SU-DHL-6 (cell line): ENCODE measurements at regions not wholly inside any gene's neighbourhood (a gene's known extent, or its start where the extent isn't known, plus 50 kb on each side); places are given as distances from the start of the nearest gene placed in this dataset.

ENCODE experiments used
- H2AFZ ChIP-seq: fragments of 200-600 bp; sonication (generic); 2 replicates; pipeline ENCODE4 v1.6.1; 2014; ENCODE audit warnings: low read depth, mild to moderate bottlenecking, moderate library complexity, mixed read lengths, antibody characterized with exemption, low read length; ENCODE audit not compliant: severe bottlenecking
- H3F3A ChIP-seq: fragments of 200-600 bp; shearing (Covaris generic); 2 replicates; pipeline ENCODE4 v1.6.0; 2016; ENCODE audit warnings: antibody characterized with exemption, mild to moderate bottlenecking; ENCODE audit not compliant: insufficient read depth
- H3K27ac ChIP-seq: fragments of 200-600 bp; sonication (generic); 2 replicates; pipeline ENCODE4 v1.5.1; 2016; ENCODE audit warnings: low read depth, mild to moderate bottlenecking, low read length, moderate library complexity, mixed read lengths
- H3K27me3 ChIP-seq: fragments of 200-600 bp; sonication (generic), shearing (Covaris generic); 2 replicates; pipeline ENCODE4 v1.6.0; 2014; ENCODE audit warnings: mild to moderate bottlenecking, low read length
- H3K36me3 ChIP-seq: fragments of 200-600 bp; sonication (generic); 2 replicates; pipeline ENCODE4 v1.6.1; 2014; ENCODE audit warnings: mild to moderate bottlenecking, low read length, mixed read lengths
- H3K4me2 ChIP-seq: fragments of 300-600, 200-600 bp; shearing (Covaris generic), sonication (generic); 2 replicates; pipeline ENCODE4 v1.6.0; 2014; ENCODE audit warnings: low read length, low read depth, mild to moderate bottlenecking; ENCODE audit not compliant: poor library complexity, severe bottlenecking
- H3K4me3 ChIP-seq: fragments of 200-600 bp; sonication (generic); 2 replicates; pipeline ENCODE4 v1.5.1; 2014; ENCODE audit warnings: antibody characterized with exemption, low read length, mild to moderate bottlenecking, mixed read lengths; ENCODE audit not compliant: insufficient read depth, poor library complexity, severe bottlenecking
- H3K79me2 ChIP-seq: fragments of 200-600 bp; sonication (generic); 2 replicates; pipeline ENCODE4 v1.6.1; 2014; ENCODE audit warnings: mild to moderate bottlenecking, low read length, moderate library complexity; ENCODE audit not compliant: insufficient read depth
- H3K9ac ChIP-seq: fragments of 200-600 bp; sonication (generic); 2 replicates; pipeline ENCODE4 v1.7.0; 2014; ENCODE audit warnings: mild to moderate bottlenecking, low read length
- H3K9me2 ChIP-seq: fragments of 200-600 bp; sonication (generic); replicated peaks from 2 replicates; pipeline ENCODE4 v1.6.1; 2014; ENCODE audit warnings: low read length; ENCODE audit not compliant: insufficient read depth
- H3K9me3 ChIP-seq: fragments of 200-600 bp; sonication (generic); 2 replicates; pipeline ENCODE4 v1.6.1; 2014; ENCODE audit warnings: low read length, mixed read lengths; ENCODE audit not compliant: insufficient read depth
- H4K20me1 ChIP-seq: fragments of 200-600 bp; sonication (generic); 2 replicates; pipeline ENCODE4 v1.6.1; 2014; ENCODE audit warnings: low read depth, mild to moderate bottlenecking, antibody characterized with exemption, low read length, moderate library complexity, mixed read lengths
- EZH2phosphoT487 ChIP-seq: fragments of 200-600 bp; sonication (generic), shearing (Covaris generic); conservative IDR thresholded peaks from 2 replicates; pipeline ENCODE4 v1.6.1; 2018; ENCODE audit warnings: mild to moderate bottlenecking, antibody characterized with exemption, low read length, moderate library complexity, mixed read lengths
- TF ChIP-seq, protein P1 (sequence below): fragments of 200-600 bp; sonication (generic); IDR thresholded peaks from one replicate; pipeline ENCODE4 v1.5.1; 2017; ENCODE audit warnings: antibody characterized with exemption, mild to moderate bottlenecking, low read length, moderate library complexity; ENCODE audit not compliant: insufficient read depth, poor library complexity, severe bottlenecking

DNA sequence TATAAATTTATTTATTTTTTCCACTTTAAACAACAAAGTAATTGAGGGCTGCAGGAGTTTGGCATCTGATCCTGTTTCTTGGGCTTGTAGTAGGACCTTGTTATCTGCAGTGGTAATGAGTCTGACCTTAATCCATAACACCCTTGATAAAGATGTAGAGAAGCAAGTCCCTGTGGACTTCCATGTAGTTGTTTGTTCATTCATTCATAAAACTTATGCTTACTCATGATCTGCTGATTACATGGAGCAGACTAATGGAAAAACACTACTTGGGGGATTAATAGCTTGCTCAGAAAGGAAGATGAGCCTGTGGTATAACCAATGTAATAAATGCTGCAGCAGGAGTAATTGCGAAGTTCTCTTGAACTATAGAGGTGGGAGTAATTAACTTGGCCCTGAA lies 271.5 kb upstream of the TBL1XR1 start:
- Histone ChIP-seq H4K20me1 (no peaks in the 10 kb centered on the region), H3K9ac (no peak overlapping the region), H3K27ac (no peak overlapping the region), H3F3A (no peaks in the 10 kb centered on the region), H3K36me3 (no peaks in the 10 kb centered on the region), H3K4me2 (no peak overlapping the region), H2AFZ (no peak overlapping the region), H3K79me2 (no peaks in the 10 kb centered on the region), H3K9me3 (no peaks in the 10 kb centered on the region), H3K9me2 (no peaks in the 10 kb centered on the region), H3K27me3 (no peaks in the 10 kb centered on the region), H3K4me3 (no peak overlapping the region)
- TF ChIP-seq, protein P1, sequence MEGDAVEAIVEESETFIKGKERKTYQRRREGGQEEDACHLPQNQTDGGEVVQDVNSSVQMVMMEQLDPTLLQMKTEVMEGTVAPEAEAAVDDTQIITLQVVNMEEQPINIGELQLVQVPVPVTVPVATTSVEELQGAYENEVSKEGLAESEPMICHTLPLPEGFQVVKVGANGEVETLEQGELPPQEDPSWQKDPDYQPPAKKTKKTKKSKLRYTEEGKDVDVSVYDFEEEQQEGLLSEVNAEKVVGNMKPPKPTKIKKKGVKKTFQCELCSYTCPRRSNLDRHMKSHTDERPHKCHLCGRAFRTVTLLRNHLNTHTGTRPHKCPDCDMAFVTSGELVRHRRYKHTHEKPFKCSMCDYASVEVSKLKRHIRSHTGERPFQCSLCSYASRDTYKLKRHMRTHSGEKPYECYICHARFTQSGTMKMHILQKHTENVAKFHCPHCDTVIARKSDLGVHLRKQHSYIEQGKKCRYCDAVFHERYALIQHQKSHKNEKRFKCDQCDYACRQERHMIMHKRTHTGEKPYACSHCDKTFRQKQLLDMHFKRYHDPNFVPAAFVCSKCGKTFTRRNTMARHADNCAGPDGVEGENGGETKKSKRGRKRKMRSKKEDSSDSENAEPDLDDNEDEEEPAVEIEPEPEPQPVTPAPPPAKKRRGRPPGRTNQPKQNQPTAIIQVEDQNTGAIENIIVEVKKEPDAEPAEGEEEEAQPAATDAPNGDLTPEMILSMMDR = no peak
- no peak for TF ChIP-seq EZH2phosphoT487

DNA sequence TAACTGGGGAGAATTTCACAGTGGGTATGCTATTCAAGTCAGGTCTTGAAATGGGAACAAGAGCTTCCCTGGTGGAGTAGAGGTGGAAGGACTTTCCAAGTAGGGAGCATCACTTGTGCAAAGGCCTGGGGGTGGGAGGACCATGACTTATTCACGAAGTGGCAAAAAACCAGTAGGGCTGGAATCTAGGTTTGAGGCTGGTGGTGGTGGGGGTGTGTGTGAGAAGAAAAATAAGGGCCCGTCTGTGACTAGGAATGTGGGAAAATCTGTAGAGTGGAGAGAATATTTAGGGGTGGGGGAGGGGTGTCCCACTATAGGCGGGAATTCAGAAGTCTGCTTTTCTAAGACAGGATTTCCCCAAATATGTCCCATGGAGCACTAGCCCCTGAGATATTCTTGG lies 271.9 kb upstream of the TBL1XR1 start:
- Histone ChIP-seq H3K27me3 (no peaks in the 10 kb centered on the region), H3F3A (no peaks in the 10 kb centered on the region), H3K79me2 (no peaks in the 10 kb centered on the region), H3K36me3 (no peaks in the 10 kb centered on the region), H3K4me2 (no peak overlapping the region), H3K9me3 (no peaks in the 10 kb centered on the region), H3K9ac (no peak overlapping the region), H3K9me2 (no peaks in the 10 kb centered on the region), H4K20me1 (no peaks in the 10 kb centered on the region), H3K27ac (no peak overlapping the region), H3K4me3 (no peak overlapping the region), H2AFZ (no peak overlapping the region)
- TF ChIP-seq, protein P1 = no peak
- TF ChIP-seq EZH2phosphoT487 = no peak

DNA sequence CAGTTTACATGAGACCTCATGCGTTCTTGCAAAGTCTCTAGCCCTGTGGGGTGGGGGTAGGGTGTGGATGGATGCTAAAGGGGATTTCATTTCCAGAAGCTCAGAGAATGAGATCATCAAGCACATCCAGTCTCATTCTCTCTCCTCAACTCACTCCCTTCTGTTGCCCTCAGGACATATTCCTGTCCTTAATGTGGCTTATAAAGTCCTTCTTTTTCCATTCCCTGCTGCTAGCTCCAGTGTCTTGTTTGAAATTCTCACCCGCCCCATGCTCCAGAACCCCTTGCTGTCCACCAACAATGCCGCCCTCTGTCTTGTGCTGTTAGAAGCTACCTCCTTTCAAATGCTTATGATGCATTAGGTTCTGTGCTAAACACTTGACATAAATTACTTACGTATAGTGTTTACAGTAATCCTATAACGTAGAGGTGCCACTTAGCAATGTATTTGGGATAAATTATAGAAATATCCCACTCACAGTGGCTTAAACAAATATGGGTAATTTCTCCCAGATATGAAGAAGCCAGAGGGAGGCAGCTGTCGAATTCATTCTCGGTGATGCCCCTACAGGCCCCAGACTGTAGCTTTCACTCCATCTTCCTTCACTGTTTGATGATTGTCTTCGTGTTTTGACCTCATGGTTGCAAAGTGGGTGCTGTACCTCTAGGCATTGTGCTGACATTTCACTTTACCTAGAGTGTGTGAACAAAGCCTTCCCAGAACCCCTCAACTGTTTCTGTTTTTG lies 273.1 kb upstream of the TBL1XR1 start:
- TF ChIP-seq, protein P1 = no peak
- TF ChIP-seq EZH2phosphoT487 = no peak
- Histone ChIP-seq H3K4me2 (no peak overlapping the region), H3K9me3 (no peaks in the 10 kb centered on the region), H2AFZ (no peak overlapping the region), H4K20me1 (no peaks in the 10 kb centered on the region), H3F3A (no peaks in the 10 kb centered on the region), H3K27me3 (no peaks in the 10 kb centered on the region), H3K9me2 (no peaks in the 10 kb centered on the region), H3K4me3 (no peak overlapping the region), H3K36me3 (no peaks in the 10 kb centered on the region), H3K9ac (no peak overlapping the region), H3K27ac (no peak overlapping the region), H3K79me2 (no peaks in the 10 kb centered on the region)
